ENCODE measurements at regions not wholly inside any gene's neighbourhood (a gene's known extent, or its start where the extent isn't known, plus 50 kb on each side); places are given as distances from the start of the nearest gene placed in this dataset.
"Not testable (repeated sequence)": the region's sequence is repeated elsewhere in the genome, so short reads cannot be mapped to it uniquely, and the experiment has no call there.

GRCh38 chr13:73832825-73833224 is 301.4 kb downstream of the KLF12 start:
- no peak for DNase-seq

GRCh38 chr13:73832128-73832588 is 302.0 kb downstream of the KLF12 start:
- no peak for DNase-seq

- no peak for DNase-seq
Observed at GRCh38 chr13:73829416-73829815, 304.8 kb downstream of the KLF12 start.

GRCh38 chr13:73828811-73829210 is 305.4 kb downstream of the KLF12 start:
- no peak for DNase-seq

GRCh38 chr13:73827434-73827833 is 306.8 kb downstream of the KLF12 start:
- DNase-seq, result no peak

GRCh38 chr13:73825143-73825542 is 309.1 kb downstream of the KLF12 start:
- DNase-seq, result no peak

GRCh38 chr13:73822668-73823592 is 311.3 kb downstream of the KLF12 start:
- DNase-seq, result no peak

- no peak for DNase-seq
Observed at GRCh38 chr13:73820688-73821087, 313.5 kb downstream of the KLF12 start.

- no peak for DNase-seq
Observed at GRCh38 chr13:73820285-73820684, 313.9 kb downstream of the KLF12 start.

- no peak for DNase-seq
Observed at GRCh38 chr13:73819711-73820110, 314.5 kb downstream of the KLF12 start.

- DNase-seq, result no peak
Observed at GRCh38 chr13:73816702-73817101, 317.5 kb downstream of the KLF12 start.

- DNase-seq, result no peak
Observed at GRCh38 chr13:73815796-73816195, 318.4 kb downstream of the KLF12 start.

- no peak for DNase-seq
Observed at GRCh38 chr13:73810647-73811046, 323.6 kb downstream of the KLF12 start.

GRCh38 chr13:73809561-73809960 is 324.6 kb downstream of the KLF12 start:
- no peak for DNase-seq

- DNase-seq, result no peak
Observed at GRCh38 chr13:73808318-73808717, 325.9 kb downstream of the KLF12 start.

- DNase-seq, result not testable (repeated sequence)
Observed at GRCh38 chr13:73805326-73805958, 328.8 kb downstream of the KLF12 start.

- no peak for DNase-seq
Observed at GRCh38 chr13:73803997-73804396, 330.2 kb downstream of the KLF12 start.

GRCh38 chr13:73800011-73800410 is 334.2 kb downstream of the KLF12 start:
- no peak for DNase-seq

- no peak for DNase-seq
Observed at GRCh38 chr13:73794755-73795154, 339.4 kb downstream of the KLF12 start.

GRCh38 chr13:73793361-73793760 is 340.8 kb downstream of the KLF12 start:
- no peak for DNase-seq

GRCh38 chr13:73792796-73793195 is 341.4 kb downstream of the KLF12 start:
- no peak for DNase-seq

- no peak for DNase-seq
Observed at GRCh38 chr13:73782450-73783449, 351.5 kb downstream of the KLF12 start.

GRCh38 chr13:73781384-73781783 is 352.8 kb downstream of the KLF12 start:
- no peak for DNase-seq
